Stimulated activated effector memory CD8-positive, alpha-beta T cell treated with anti-CD3 and anti-CD28 coated beads, Interleukin-12 subunit alpha, Interleukin-12 subunit beta, amount 100 ng/mL, for 72 hours (primary cell): ENCODE measurements at regions not wholly inside any gene's neighbourhood (a gene's known extent, or its start where the extent isn't known, plus 50 kb on each side); places are given as distances from the start of the nearest gene placed in this dataset.

Experiments
- ATAC-seq: fragments of 150-1000 bp; cut with Tn5 transposase; 2 replicates; pipeline ENCODE4 v1.10.0; 2021
- DNase-seq, 2 donors: peaks; one replicate each; pipeline ENCODE4 v3.0.0; 2021 to 2022; ENCODE audit warnings: low spot score in 2 of 2
- H3K27ac Mint-ChIP-seq: one replicate; pipeline ENCODE4 v1.8.0; 2022; ENCODE audit warnings: mild to moderate bottlenecking, mixed read lengths
- H3K36me3 Mint-ChIP-seq: one replicate; pipeline ENCODE4 v1.8.0; 2022; ENCODE audit warnings: mild to moderate bottlenecking, mixed read lengths
- H3K4me1 Mint-ChIP-seq: one replicate; pipeline ENCODE4 v1.8.0; 2022; ENCODE audit warnings: mixed read lengths
- H3K4me3 Mint-ChIP-seq: one replicate; pipeline ENCODE4 v1.8.0; 2022; ENCODE audit warnings: mild to moderate bottlenecking, mixed read lengths
- H3K9me3 Mint-ChIP-seq: one replicate; pipeline ENCODE4 v1.8.0; 2022; ENCODE audit warnings: mixed read lengths

- ATAC-seq (no peak), DNase-seq (no peak)
- no peaks in the 10 kb centered on the region for H3K9me3 Mint-ChIP-seq
- H3K36me3 Mint-ChIP-seq: no peaks in the 10 kb centered on the region
- H3K4me3 Mint-ChIP-seq: no peak overlapping the region
- no peaks in the 10 kb centered on the region for H3K4me1 Mint-ChIP-seq
- no peak overlapping the region for H3K27ac Mint-ChIP-seq
These were observed 1485.1 kb downstream of the EFNA5 start for GRCh38 chr5:106185661-106186081.

DNA sequence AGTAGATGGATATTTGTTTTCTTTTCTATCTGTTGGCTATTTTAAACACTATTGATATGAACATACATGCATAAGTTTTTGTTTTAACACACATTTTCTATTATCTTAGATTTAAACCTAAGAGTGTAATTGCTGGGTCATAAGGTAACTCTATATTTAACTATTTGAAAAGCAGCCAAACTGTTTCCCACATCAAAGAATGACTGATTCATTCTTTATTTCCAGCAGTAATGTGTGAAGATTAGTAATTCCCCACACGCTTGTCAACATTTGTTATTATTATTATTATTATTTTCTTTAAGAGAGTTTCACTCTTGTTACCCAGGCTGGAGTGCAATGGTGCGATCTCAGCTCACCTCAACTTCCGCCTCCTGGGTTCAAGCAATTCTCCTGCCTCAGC is 1495.8 kb downstream of the EFNA5 start:
- no peaks in the 10 kb centered on the region for H3K36me3 Mint-ChIP-seq
- no peak overlapping the region for H3K4me3 Mint-ChIP-seq
- no peak for ATAC-seq
- no peak overlapping the region for H3K27ac Mint-ChIP-seq
- no peak for DNase-seq
- peaks cover 21% of the 10 kb centered on the region for H3K9me3 Mint-ChIP-seq
- no peaks in the 10 kb centered on the region for H3K4me1 Mint-ChIP-seq

- no peaks in the 10 kb centered on the region for H3K36me3 Mint-ChIP-seq
- no peak for DNase-seq
- peaks cover 19% of the 10 kb centered on the region for H3K9me3 Mint-ChIP-seq
- no peak overlapping the region for H3K4me3 Mint-ChIP-seq
- no peaks in the 10 kb centered on the region for H3K4me1 Mint-ChIP-seq
- no peak for ATAC-seq
- H3K27ac Mint-ChIP-seq: no peak overlapping the region
These were observed 1497.8 kb downstream of the EFNA5 start for GRCh38 chr5:106172681-106173532.

- DNase-seq (no peak), ATAC-seq (no peak)
- Mint-ChIP-seq H3K9me3 (peaks cover 15% of the 10 kb centered on the region), H3K27ac (no peak overlapping the region), H3K4me3 (no peak overlapping the region), H3K36me3 (no peaks in the 10 kb centered on the region), H3K4me1 (no peaks in the 10 kb centered on the region)
These were observed 1499.0 kb downstream of the EFNA5 start for GRCh38 chr5:106171708-106172107.

DNA sequence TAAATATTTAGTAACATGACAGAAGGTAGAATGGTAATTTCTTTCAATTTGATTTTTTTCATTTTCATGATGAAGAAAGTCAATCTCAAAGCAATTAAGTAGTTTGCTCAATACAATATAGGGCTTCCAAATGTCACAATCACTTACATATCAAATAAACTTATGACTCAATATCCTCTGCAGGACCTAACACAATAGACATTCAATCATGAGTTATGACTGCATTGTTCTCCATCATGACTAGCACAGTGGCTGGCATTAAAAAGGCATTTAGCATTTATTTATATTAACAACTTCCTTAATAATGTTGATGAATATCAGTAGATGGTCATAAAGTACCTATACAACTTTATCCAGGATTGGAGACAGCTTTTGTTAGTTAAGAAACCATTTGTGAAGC is 1499.6 kb downstream of the EFNA5 start:
- H3K9me3 Mint-ChIP-seq: peaks cover 15% of the 10 kb centered on the region
- H3K4me1 Mint-ChIP-seq: no peaks in the 10 kb centered on the region
- no peak overlapping the region for H3K4me3 Mint-ChIP-seq
- no peak overlapping the region for H3K27ac Mint-ChIP-seq
- ATAC-seq: no peak
- H3K36me3 Mint-ChIP-seq: no peaks in the 10 kb centered on the region
- DNase-seq: no peak

- ATAC-seq: no peak
- H3K4me3 Mint-ChIP-seq: no peak overlapping the region
- peaks cover 3% of the 10 kb centered on the region for H3K9me3 Mint-ChIP-seq
- H3K27ac Mint-ChIP-seq: no peak overlapping the region
- H3K4me1 Mint-ChIP-seq: no peaks in the 10 kb centered on the region
- no peak for DNase-seq
- H3K36me3 Mint-ChIP-seq: no peaks in the 10 kb centered on the region
These were observed 1503.0 kb downstream of the EFNA5 start for GRCh38 chr5:106167766-106168165.

DNA sequence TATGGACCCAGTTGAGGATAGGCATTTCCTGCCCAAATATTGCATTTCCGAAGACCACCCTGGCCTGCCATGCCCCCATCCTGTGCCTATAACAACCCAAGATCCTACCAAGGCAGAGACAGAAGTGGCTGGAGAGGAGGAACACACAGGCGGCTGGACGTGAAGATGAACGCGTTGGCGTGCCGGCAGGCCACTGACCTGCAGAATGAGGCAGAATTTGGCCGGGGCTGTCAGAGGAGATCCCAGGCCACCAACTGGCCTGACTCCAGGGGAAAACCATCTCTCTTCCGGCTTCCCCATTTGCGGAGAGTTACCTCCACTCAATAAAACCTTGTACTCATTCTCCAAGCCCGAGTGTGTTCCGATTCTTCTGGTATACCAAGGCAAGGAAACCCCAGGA is 1507.5 kb downstream of the EFNA5 start:
- Mint-ChIP-seq H3K36me3 (no peaks in the 10 kb centered on the region), H3K27ac (no peak overlapping the region), H3K4me3 (no peak overlapping the region), H3K9me3 (peaks cover 6% of the 10 kb centered on the region), H3K4me1 (no peaks in the 10 kb centered on the region)
- ATAC-seq (no peak), DNase-seq (no peak)

- DNase-seq (no peak), ATAC-seq (no peak)
- no peak overlapping the region for H3K4me3 Mint-ChIP-seq
- H3K36me3 Mint-ChIP-seq: no peaks in the 10 kb centered on the region
- no peaks in the 10 kb centered on the region for H3K4me1 Mint-ChIP-seq
- H3K27ac Mint-ChIP-seq: no peak overlapping the region
- H3K9me3 Mint-ChIP-seq: peaks cover 8% of the 10 kb centered on the region
These were observed 1511.1 kb downstream of the EFNA5 start for GRCh38 chr5:106159616-106160015.

- no peak for DNase-seq
- no peak for ATAC-seq
- Mint-ChIP-seq H3K9me3 (peaks cover 2% of the 10 kb centered on the region), H3K4me1 (no peaks in the 10 kb centered on the region), H3K4me3 (no peak overlapping the region), H3K27ac (no peak overlapping the region), H3K36me3 (no peaks in the 10 kb centered on the region)
These were observed 1516.4 kb downstream of the EFNA5 start for GRCh38 chr5:106154280-106154716.

GRCh38 chr5:106152569-106152968 is 1518.2 kb downstream of the EFNA5 start:
- H3K36me3 Mint-ChIP-seq: no peaks in the 10 kb centered on the region
- peaks cover 2% of the 10 kb centered on the region for H3K9me3 Mint-ChIP-seq
- no peak for DNase-seq
- no peak for ATAC-seq
- H3K4me1 Mint-ChIP-seq: no peaks in the 10 kb centered on the region
- H3K4me3 Mint-ChIP-seq: no peak overlapping the region
- no peak overlapping the region for H3K27ac Mint-ChIP-seq

- Mint-ChIP-seq H3K4me1 (no peaks in the 10 kb centered on the region), H3K27ac (no peak overlapping the region), H3K4me3 (no peak overlapping the region), H3K36me3 (no peaks in the 10 kb centered on the region), H3K9me3 (peaks cover 4% of the 10 kb centered on the region)
- ATAC-seq (no peak), DNase-seq (no peak)
These were observed 1528.6 kb downstream of the EFNA5 start for GRCh38 chr5:106142116-106142515.

- H3K36me3 Mint-ChIP-seq: no peaks in the 10 kb centered on the region
- H3K4me3 Mint-ChIP-seq: no peak overlapping the region
- H3K27ac Mint-ChIP-seq: no peak overlapping the region
- no peaks in the 10 kb centered on the region for H3K4me1 Mint-ChIP-seq
- peaks cover 4% of the 10 kb centered on the region for H3K9me3 Mint-ChIP-seq
- ATAC-seq (no peak), DNase-seq (no peak)
These were observed 1530.6 kb downstream of the EFNA5 start for GRCh38 chr5:106140101-106140500.

GRCh38 chr5:106136061-106136460 is 1534.7 kb downstream of the EFNA5 start:
- DNase-seq (no peak), ATAC-seq (no peak)
- Mint-ChIP-seq H3K4me3 (no peak overlapping the region), H3K9me3 (peaks cover 9% of the 10 kb centered on the region), H3K36me3 (no peaks in the 10 kb centered on the region), H3K27ac (no peak overlapping the region), H3K4me1 (no peaks in the 10 kb centered on the region)

GRCh38 chr5:106135473-106135872 is 1535.3 kb downstream of the EFNA5 start:
- Mint-ChIP-seq H3K36me3 (no peaks in the 10 kb centered on the region), H3K4me1 (no peaks in the 10 kb centered on the region), H3K27ac (no peak overlapping the region), H3K9me3 (peaks cover 9% of the 10 kb centered on the region), H3K4me3 (no peak overlapping the region)
- DNase-seq (no peak), ATAC-seq (no peak)

DNA sequence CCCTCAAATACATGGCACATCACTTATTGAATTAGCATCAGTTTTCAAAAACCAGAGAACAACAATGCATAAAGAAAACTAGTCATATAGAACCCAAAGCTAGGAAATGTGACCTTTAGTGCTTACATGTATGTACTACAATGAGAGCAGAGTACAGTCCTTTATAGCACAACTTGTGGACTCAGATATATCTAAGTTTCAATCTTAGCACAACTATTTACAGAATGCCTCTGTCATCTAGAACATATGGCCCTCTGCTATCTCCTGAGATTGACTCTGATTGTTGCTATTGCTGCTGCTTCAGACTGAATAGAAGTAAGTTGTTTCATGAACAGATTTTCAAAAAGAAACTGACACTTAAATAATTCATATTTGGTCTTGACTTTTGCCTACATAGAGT is 1536.2 kb downstream of the EFNA5 start:
- Mint-ChIP-seq H3K4me1 (no peaks in the 10 kb centered on the region), H3K9me3 (peaks cover 9% of the 10 kb centered on the region), H3K36me3 (no peaks in the 10 kb centered on the region), H3K4me3 (no peak overlapping the region), H3K27ac (no peak overlapping the region)
- ATAC-seq: no peak
- no peak for DNase-seq

- DNase-seq: no peak
- Mint-ChIP-seq H3K4me1 (no peaks in the 10 kb centered on the region), H3K4me3 (no peak overlapping the region), H3K9me3 (peaks cover 3% of the 10 kb centered on the region), H3K27ac (no peak overlapping the region), H3K36me3 (no peaks in the 10 kb centered on the region)
- no peak for ATAC-seq
These were observed 1542.8 kb downstream of the EFNA5 start for GRCh38 chr5:106127985-106128384.
